Stimulated activated CD4-positive, alpha-beta T cell treated with anti-CD3 and anti-CD28 coated beads, Interleukin-4, amount 100 ng/mL, for 1 hour (primary cell): ENCODE measurements at regions not wholly inside any gene's neighbourhood (a gene's known extent, or its start where the extent isn't known, plus 50 kb on each side); places are given as distances from the start of the nearest gene placed in this dataset.
"Not testable (repeated sequence)": the region's sequence is repeated elsewhere in the genome, so short reads cannot be mapped to it uniquely, and the experiment has no call there.

Experiments used
- DNase-seq: peaks from one replicate; pipeline ENCODE4 v3.0.0-alpha.2; 2020

GRCh38 chr14:22184157-22184829 lies 404.7 kb downstream of the DAD1 start:
- no peak for DNase-seq

- DNase-seq = no peak
Observed at GRCh38 chr14:22180045-22180444, 409.0 kb downstream of the DAD1 start.

DNA sequence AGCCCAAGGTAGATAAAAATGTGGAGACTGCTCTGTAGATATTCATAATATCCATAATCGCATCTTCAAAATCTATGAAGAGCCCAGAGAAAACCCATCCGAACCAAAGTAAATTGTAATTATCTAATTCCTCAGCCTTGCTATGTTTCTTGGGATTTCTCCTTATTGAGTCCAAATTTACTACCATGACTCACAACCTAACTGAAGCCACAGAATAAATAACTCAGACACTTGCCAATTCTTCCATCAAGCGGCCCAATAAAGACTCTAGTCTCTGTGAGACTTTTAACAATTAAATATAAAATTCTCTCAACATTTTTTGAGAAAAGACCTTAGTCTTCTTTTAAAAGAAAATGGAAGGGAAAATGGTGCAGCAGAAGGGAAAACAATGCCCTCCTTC lies 409.8 kb downstream of the DAD1 start:
- no peak for DNase-seq

- no peak for DNase-seq
Observed at GRCh38 chr14:22178333-22178839, 410.6 kb downstream of the DAD1 start.

- DNase-seq = no peak
Observed at GRCh38 chr14:22177870-22178269, 411.2 kb downstream of the DAD1 start.

- DNase-seq = no peak
Observed at GRCh38 chr14:22176957-22177356, 412.1 kb downstream of the DAD1 start.

DNA sequence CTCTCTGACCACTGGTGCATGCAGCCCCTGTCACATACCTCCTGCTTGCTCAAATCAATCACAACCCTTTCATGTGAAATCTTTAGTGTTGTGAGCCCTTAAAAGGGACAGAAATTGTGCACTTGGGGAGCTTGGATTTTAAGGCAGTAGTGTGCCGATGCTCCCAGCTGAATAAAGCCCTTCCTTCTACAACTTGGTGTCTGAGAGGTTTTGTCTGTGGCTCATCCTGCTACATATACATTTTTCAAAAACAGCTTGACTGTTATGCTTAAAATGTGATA lies 413.8 kb downstream of the DAD1 start:
- DNase-seq = not testable (repeated sequence)

GRCh38 chr14:22174412-22175277 lies 414.4 kb downstream of the DAD1 start:
- DNase-seq = no peak

DNA sequence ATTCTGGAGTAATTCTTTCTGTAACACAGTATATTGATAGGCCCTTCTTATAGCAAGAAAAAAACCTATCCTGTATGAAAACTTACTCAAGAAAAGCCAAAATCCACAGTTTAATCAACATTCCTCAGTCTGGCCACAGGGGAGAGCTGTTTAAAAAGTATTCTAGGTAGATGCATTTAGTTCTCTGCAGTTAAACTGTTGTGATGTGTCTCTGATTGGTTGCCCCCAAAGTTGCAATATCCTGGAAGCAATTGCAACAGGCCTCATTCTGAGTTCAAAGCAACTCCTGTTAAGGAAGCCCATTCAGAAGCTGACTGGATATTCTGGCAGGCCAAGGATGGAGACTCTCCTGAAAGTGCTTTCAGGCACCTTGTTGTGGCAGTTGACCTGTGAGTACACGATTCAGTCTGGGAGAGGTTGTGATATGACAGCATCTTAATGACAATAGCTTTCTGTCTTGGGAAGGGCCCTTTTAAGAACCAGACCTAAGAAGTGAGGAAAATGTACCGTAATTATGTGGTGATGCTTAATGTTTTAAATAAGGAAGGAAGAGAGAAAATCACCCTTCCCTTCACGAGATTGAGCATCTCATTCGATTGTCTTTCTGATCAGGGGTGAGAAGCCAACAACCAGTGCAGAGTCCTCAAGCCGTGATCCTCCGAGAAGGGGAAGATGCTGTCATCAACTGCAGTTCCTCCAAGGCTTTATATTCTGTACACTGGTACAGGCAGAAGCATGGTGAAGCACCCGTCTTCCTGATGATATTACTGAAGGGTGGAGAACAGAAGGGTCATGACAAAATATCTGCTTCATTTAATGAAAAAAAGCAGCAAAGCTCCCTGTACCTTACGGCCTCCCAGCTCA lies 420.7 kb downstream of the DAD1 start:
- DNase-seq = no peak

DNA sequence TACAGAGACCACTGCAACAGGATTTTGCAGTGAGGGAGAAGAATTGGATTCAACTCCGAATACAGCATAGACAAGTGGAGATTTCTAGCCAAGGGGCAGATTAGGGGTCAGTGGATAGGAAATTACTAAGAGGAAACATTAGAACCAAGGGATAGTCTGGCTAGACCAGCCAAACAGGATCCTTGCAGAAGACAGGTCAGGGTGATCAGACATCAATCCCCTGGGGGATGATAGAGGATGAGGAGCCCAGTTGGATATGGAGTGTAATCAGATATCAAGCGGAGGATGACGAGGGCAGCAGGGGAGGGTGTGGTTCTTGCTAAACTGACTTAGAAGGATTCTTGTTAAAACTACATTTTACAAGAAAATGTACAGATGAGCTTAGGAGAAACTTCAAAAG lies 424.4 kb downstream of the DAD1 start:
- DNase-seq = no peak

DNA sequence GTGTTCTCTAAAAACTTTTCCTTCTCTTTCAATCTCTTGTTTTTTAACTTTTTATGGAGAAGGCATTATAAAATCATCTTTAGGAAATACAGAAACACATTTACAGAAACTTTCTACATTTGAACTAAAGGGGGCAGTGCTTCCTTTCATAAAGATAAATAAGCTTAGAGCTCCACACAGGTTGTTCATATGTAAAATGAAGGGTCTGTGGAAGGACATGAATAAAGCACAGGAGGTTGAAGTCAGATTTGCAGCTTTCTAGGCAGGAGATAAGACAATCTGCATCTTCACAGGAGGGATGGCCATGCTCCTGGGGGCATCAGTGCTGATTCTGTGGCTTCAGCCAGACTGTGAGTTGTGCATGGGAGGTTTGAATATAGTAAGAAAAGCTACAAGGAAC lies 426.0 kb downstream of the DAD1 start:
- no peak for DNase-seq

DNA sequence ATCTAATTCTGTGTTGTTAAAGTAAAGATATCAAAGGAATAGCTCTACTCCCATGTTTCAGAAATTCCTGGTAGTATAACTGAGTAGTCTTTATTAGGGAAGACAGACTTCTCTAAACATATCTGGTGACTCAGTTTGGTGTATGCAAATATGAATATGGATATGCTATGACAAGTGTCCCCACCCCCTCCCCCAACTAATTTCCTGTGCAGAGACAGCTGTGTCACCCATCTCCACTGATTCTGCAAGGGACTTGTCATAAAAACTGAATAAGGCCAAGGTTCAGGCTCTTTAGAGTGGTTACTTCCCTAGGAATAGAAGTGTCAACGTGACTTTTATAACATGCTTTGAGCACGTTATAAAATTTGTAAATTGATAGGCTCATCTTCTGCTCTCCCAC lies 429.1 kb downstream of the DAD1 start:
- no peak for DNase-seq

DNA sequence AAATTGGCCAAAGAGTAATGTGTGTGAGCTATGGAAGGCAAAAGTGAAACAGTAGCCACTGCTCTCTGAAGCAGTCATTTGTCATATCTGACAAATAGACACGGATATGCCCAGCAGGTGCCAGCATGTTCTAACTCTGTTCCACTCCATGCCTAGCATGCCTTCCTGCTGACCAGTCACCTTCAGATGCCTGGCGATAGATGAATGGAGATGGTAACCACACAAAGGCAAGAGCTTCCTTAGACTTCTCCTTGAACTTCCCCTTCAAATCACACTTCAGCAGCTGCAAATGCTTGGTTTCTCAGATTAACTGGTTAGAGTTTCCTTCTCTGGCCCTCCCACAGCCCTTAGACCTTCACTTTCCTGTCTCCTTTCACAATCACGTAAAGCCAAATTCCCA lies 429.9 kb downstream of the DAD1 start:
- DNase-seq = no peak

DNA sequence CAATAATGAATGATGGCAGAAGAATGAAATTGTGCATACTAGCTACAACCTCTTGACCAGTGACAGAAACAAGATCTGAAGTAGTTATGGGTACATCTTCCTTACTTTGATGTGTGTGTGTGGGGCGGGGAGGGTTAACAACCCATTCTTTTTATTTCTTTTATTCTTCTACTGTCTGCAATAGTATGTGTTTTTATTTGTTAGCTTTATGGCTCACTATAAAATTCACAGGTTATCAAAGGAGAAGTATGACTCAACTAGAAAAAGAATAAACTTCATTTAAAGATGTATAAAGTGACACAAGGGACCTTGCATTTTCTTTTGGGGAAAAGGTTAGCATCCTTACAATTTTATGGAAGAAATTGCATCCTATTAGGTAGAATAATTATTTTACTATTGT lies 430.5 kb downstream of the DAD1 start:
- DNase-seq = no peak

GRCh38 chr14:22155571-22155970 lies 433.5 kb downstream of the DAD1 start:
- DNase-seq = no peak

DNA sequence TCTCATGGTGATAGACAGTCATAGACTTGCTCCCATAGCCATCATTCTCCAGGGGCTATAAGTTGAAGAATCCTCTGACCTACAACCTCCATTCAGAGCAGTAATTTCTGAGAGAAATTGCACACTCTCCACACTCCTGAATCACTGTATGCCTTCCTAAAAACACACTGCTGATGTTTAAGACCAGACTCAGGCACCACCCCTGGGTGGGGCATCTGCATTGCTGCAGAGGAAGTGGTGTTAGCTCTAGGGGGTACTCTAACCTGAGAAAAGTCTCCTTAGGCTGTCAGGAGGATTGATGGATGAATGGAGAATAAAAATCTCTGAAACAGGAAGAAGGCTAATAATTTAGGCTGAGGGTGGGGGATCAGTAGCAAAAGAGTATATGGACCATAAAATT lies 436.1 kb downstream of the DAD1 start:
- no peak for DNase-seq

GRCh38 chr14:22152161-22152870 lies 436.7 kb downstream of the DAD1 start:
- no peak for DNase-seq

- no peak for DNase-seq
Observed at GRCh38 chr14:22151121-22151520, 437.9 kb downstream of the DAD1 start.

GRCh38 chr14:22149058-22149457 lies 440.0 kb downstream of the DAD1 start:
- DNase-seq = no peak

- DNase-seq = no peak
Observed at GRCh38 chr14:22147716-22148115, 441.3 kb downstream of the DAD1 start.

- no peak for DNase-seq
Observed at GRCh38 chr14:22143363-22143762, 445.7 kb downstream of the DAD1 start.

- no peak for DNase-seq
Observed at GRCh38 chr14:22140633-22141032, 448.4 kb downstream of the DAD1 start.
